GM21423 (cell line): ENCODE measurements at regions not wholly inside any gene's neighbourhood (a gene's known extent, or its start where the extent isn't known, plus 50 kb on each side); places are given as distances from the start of the nearest gene placed in this dataset.

Source experiments
- ATAC-seq: cut with Tn5 transposase; IDR thresholded peaks from one replicate; pipeline ENCODE4 v1.9.1; 2021; ENCODE audit warnings: mild to moderate bottlenecking, moderate library complexity; ENCODE audit not compliant: unreplicated experiment

- ATAC-seq = no peak
These were observed 413.5 kb upstream of the SEL1L start for GRCh38 chr14:81946834-81947798.

- ATAC-seq = no peak
These were observed 419.3 kb upstream of the SEL1L start for GRCh38 chr14:81952917-81953316.

GRCh38 chr14:81953419-81953818, 419.8 kb upstream of the SEL1L start:
- no peak for ATAC-seq

GRCh38 chr14:81955123-81955522, 421.5 kb upstream of the SEL1L start:
- no peak for ATAC-seq

- no peak for ATAC-seq
These were observed 427.1 kb upstream of the SEL1L start for GRCh38 chr14:81960781-81961180.

- ATAC-seq = no peak
These were observed 430.2 kb upstream of the SEL1L start for GRCh38 chr14:81963846-81964245.

- no peak for ATAC-seq
These were observed 436.7 kb upstream of the SEL1L start for GRCh38 chr14:81970307-81970706.

GRCh38 chr14:81971911-81972310, 438.3 kb upstream of the SEL1L start:
- no peak for ATAC-seq

GRCh38 chr14:81972601-81973000, 438.9 kb upstream of the SEL1L start:
- ATAC-seq = no peak

GRCh38 chr14:81974543-81974942, 440.9 kb upstream of the SEL1L start:
- ATAC-seq = no peak

GRCh38 chr14:81980601-81981306, 447.1 kb upstream of the SEL1L start:
- no peak for ATAC-seq

GRCh38 chr14:81981307-81981675, 447.6 kb upstream of the SEL1L start:
- ATAC-seq = no peak

GRCh38 chr14:81982046-81982445, 448.4 kb upstream of the SEL1L start:
- ATAC-seq = no peak

- ATAC-seq = no peak
These were observed 452.4 kb upstream of the SEL1L start for GRCh38 chr14:81986005-81986404.

GRCh38 chr14:81989211-81989610, 455.6 kb upstream of the SEL1L start:
- no peak for ATAC-seq

GRCh38 chr14:81990312-81990761, 456.7 kb upstream of the SEL1L start:
- peak; percentile 63 for ATAC-seq

GRCh38 chr14:81991998-81992397, 458.3 kb upstream of the SEL1L start:
- ATAC-seq = peak; percentile 47

GRCh38 chr14:81993432-81993831, 459.8 kb upstream of the SEL1L start:
- no peak for ATAC-seq

GRCh38 chr14:82003426-82003825, 469.8 kb upstream of the SEL1L start:
- no peak for ATAC-seq

- ATAC-seq = no peak
These were observed 475.4 kb upstream of the SEL1L start for GRCh38 chr14:82009076-82009475.

GRCh38 chr14:82009993-82010392, 476.3 kb upstream of the SEL1L start:
- no peak for ATAC-seq

GRCh38 chr14:82011460-82011859, 477.8 kb upstream of the SEL1L start:
- ATAC-seq = no peak
